ENCODE measurements at regions not wholly inside any gene's neighbourhood (a gene's known extent, or its start where the extent isn't known, plus 50 kb on each side); places are given as distances from the start of the nearest gene placed in this dataset.

- intact Hi-C loops (cut with DNase I) = no loop called here
- no peak for ATAC-seq (ENCODE audit: poor library complexity)
These were observed 739.4 kb upstream of the IGFBP3 start for GRCh38 chr7:46660402-46660980.

GRCh38 chr7:46658281-46658680, 737.2 kb upstream of the IGFBP3 start:
- DNase-seq = no peak
- intact Hi-C loops (cut with DNase I) = no loop called here
- ATAC-seq (ENCODE audit: poor library complexity) = no peak

More at GRCh38 chr7:46660402-46660980, 739.4 kb upstream of the IGFBP3 start:
- DNase-seq = no peak

- DNase-seq = no peak
- ATAC-seq (ENCODE audit: poor library complexity) = no peak
- intact Hi-C loops (cut with DNase I) = no loop called here
These were observed 733.7 kb upstream of the IGFBP3 start for GRCh38 chr7:46654546-46655443.

- no peak for ATAC-seq (ENCODE audit: poor library complexity)
- intact Hi-C loops (cut with DNase I) = no loop called here
- no peak for DNase-seq
These were observed 732.8 kb upstream of the IGFBP3 start for GRCh38 chr7:46653848-46654247.

GRCh38 chr7:46652317-46652716, 731.2 kb upstream of the IGFBP3 start:
- DNase-seq (no peak), ATAC-seq (ENCODE audit: poor library complexity) (no peak)
- intact Hi-C loops (cut with DNase I) = no loop called here

GRCh38 chr7:46651561-46652088, 730.6 kb upstream of the IGFBP3 start:
- intact Hi-C loops (cut with DNase I) = no loop called here
- ATAC-seq (ENCODE audit: poor library complexity) = no peak
- no peak for DNase-seq

- intact Hi-C loops (cut with DNase I) = no loop called here
- DNase-seq (no peak), ATAC-seq (ENCODE audit: poor library complexity) (no peak)
These were observed 730.0 kb upstream of the IGFBP3 start for GRCh38 chr7:46651070-46651469.

GRCh38 chr7:46649876-46650275, 728.8 kb upstream of the IGFBP3 start:
- intact Hi-C loops (cut with DNase I) = no loop called here
- no peak for ATAC-seq (ENCODE audit: poor library complexity)
- DNase-seq = no peak

- DNase-seq (no peak), ATAC-seq (ENCODE audit: poor library complexity) (no peak)
- intact Hi-C loops (cut with DNase I) = no loop called here
These were observed 717.0 kb upstream of the IGFBP3 start for GRCh38 chr7:46637793-46638735.

GRCh38 chr7:46636022-46636421, 715.0 kb upstream of the IGFBP3 start:
- ATAC-seq (ENCODE audit: poor library complexity) (no peak), DNase-seq (no peak)
- intact Hi-C loops (cut with DNase I) = no loop called here

- DNase-seq (no peak), ATAC-seq (ENCODE audit: poor library complexity) (no peak)
- intact Hi-C loops (cut with DNase I) = no loop called here
These were observed 712.7 kb upstream of the IGFBP3 start for GRCh38 chr7:46633630-46634240.

GRCh38 chr7:46633200-46633599, 712.1 kb upstream of the IGFBP3 start:
- DNase-seq = no peak
- intact Hi-C loops (cut with DNase I) = no loop called here
- ATAC-seq (ENCODE audit: poor library complexity) = no peak

GRCh38 chr7:46630031-46630430, 709.0 kb upstream of the IGFBP3 start:
- ATAC-seq (ENCODE audit: poor library complexity) (no peak), DNase-seq (no peak)
- intact Hi-C loops (cut with DNase I) = no loop called here

- no peak for ATAC-seq (ENCODE audit: poor library complexity)
- intact Hi-C loops (cut with DNase I) = no loop called here
These were observed 707.3 kb upstream of the IGFBP3 start for GRCh38 chr7:46628389-46628788.

GRCh38 chr7:46626691-46627310, 705.7 kb upstream of the IGFBP3 start:
- no peak for DNase-seq
- ATAC-seq (ENCODE audit: poor library complexity) = no peak
- intact Hi-C loops (cut with DNase I) = no loop called here

More at GRCh38 chr7:46628389-46628788, 707.3 kb upstream of the IGFBP3 start:
- no peak for DNase-seq

- intact Hi-C loops (cut with DNase I) = no loop called here
- ATAC-seq (ENCODE audit: poor library complexity) = no peak
- DNase-seq = no peak
These were observed 705.2 kb upstream of the IGFBP3 start for GRCh38 chr7:46626261-46626660.

- no peak for DNase-seq
- intact Hi-C loops (cut with DNase I) = no loop called here
- no peak for ATAC-seq (ENCODE audit: poor library complexity)
These were observed 704.0 kb upstream of the IGFBP3 start for GRCh38 chr7:46625032-46625431.

GRCh38 chr7:46622251-46622650, 701.2 kb upstream of the IGFBP3 start:
- intact Hi-C loops (cut with DNase I) = no loop called here
- DNase-seq (no peak), ATAC-seq (ENCODE audit: poor library complexity) (no peak)
